G401.6 (cell line): ENCODE measurements at regions not wholly inside any gene's neighbourhood (a gene's known extent, or its start where the extent isn't known, plus 50 kb on each side); places are given as distances from the start of the nearest gene placed in this dataset.

Source experiments
- FAIRE-seq: peaks from 2 replicates; lab custom pipeline; 2012; peaks lifted over from hg19 to GRCh38; lab: Jason Lieb, UNC

- no peak for FAIRE-seq
Observed at GRCh38 chr19:27679905-27680304, 1533.0 kb downstream of the UQCRFS1 start.

GRCh38 chr19:27679399-27679798 is 1533.6 kb downstream of the UQCRFS1 start:
- no peak for FAIRE-seq

GRCh38 chr19:27676877-27677276 is 1536.1 kb downstream of the UQCRFS1 start:
- FAIRE-seq, result no peak

- FAIRE-seq, result no peak
Observed at GRCh38 chr19:27676334-27676733, 1536.6 kb downstream of the UQCRFS1 start.

GRCh38 chr19:27675771-27676170 is 1537.2 kb downstream of the UQCRFS1 start:
- FAIRE-seq, result no peak

- FAIRE-seq, result no peak
Observed at GRCh38 chr19:27674701-27675100, 1538.2 kb downstream of the UQCRFS1 start.

GRCh38 chr19:27673986-27674385 is 1539.0 kb downstream of the UQCRFS1 start:
- no peak for FAIRE-seq

- no peak for FAIRE-seq
Observed at GRCh38 chr19:27672309-27673047, 1540.5 kb downstream of the UQCRFS1 start.

- FAIRE-seq, result no peak
Observed at GRCh38 chr19:27671876-27672275, 1541.1 kb downstream of the UQCRFS1 start.

- FAIRE-seq, result no peak
Observed at GRCh38 chr19:27660428-27660827, 1552.5 kb downstream of the UQCRFS1 start.

- FAIRE-seq, result no peak
Observed at GRCh38 chr19:27657271-27658051, 1555.5 kb downstream of the UQCRFS1 start.

GRCh38 chr19:27654266-27654990 is 1558.5 kb downstream of the UQCRFS1 start:
- FAIRE-seq, result no peak

- FAIRE-seq, result no peak
Observed at GRCh38 chr19:27652796-27653195, 1560.2 kb downstream of the UQCRFS1 start.

GRCh38 chr19:27652281-27652680 is 1560.7 kb downstream of the UQCRFS1 start:
- no peak for FAIRE-seq

- FAIRE-seq, result no peak
Observed at GRCh38 chr19:27647423-27647822, 1565.5 kb downstream of the UQCRFS1 start.

GRCh38 chr19:27635401-27635800 is 1577.5 kb downstream of the UQCRFS1 start:
- no peak for FAIRE-seq

- no peak for FAIRE-seq
Observed at GRCh38 chr19:27618006-27618405, 1594.9 kb downstream of the UQCRFS1 start.

- no peak for FAIRE-seq
Observed at GRCh38 chr19:27580906-27581305, 1632.0 kb downstream of the UQCRFS1 start.
